A673 (cell line): ENCODE measurements at regions not wholly inside any gene's neighbourhood (a gene's known extent, or its start where the extent isn't known, plus 50 kb on each side); places are given as distances from the start of the nearest gene placed in this dataset.

Experiments used
- BruUV-seq: library from RNA; stranded (reverse); fragments of 400-500 nt; replicated peaks from 2 replicates; lab custom pipeline; 2021; lab: Mats Ljungman, UMichigan
- CTCF ChIA-PET: fragments of 300-600 bp; sonication (Branson Sonifier 250); formaldehyde crosslinking; loops from one replicate; lab custom pipeline; 2022; ENCODE audit warnings: antibody characterized with exemption; lab: Charles Lee
- POLR2A ChIA-PET: fragments of 300-600 bp; sonication (Branson Sonifier 250); formaldehyde crosslinking; loops from one replicate; lab custom pipeline; 2022; ENCODE audit warnings: antibody characterized with exemption; ENCODE audit not compliant: low non-redundant PET; lab: Charles Lee
- DNase-seq: peaks from one replicate; pipeline ENCODE4 v3.0.0-alpha.2; 2015; ENCODE audit warnings: low spot score
- H3K27ac ChIP-seq: fragments of 200-600 bp; sonication (generic); 2 replicates; pipeline ENCODE4 v1.5.1; 2016; ENCODE audit warnings: mixed run types, low read depth, mild to moderate bottlenecking, mixed read lengths, antibody characterized with exemption, low read length; ENCODE audit not compliant: poor library complexity, severe bottlenecking
- H3K27me3 ChIP-seq: fragments of 200-600 bp; sonication (generic); replicated peaks from 2 replicates; pipeline ENCODE4 v1.6.1; 2017; ENCODE audit warnings: mixed run types, low read depth, mild to moderate bottlenecking, mixed read lengths, antibody characterized with exemption, low read length; ENCODE audit not compliant: insufficient read depth, poor library complexity
- H3K36me3 ChIP-seq: fragments of 200-600 bp; sonication (generic); 2 replicates; pipeline ENCODE4 v1.6.1; 2016; ENCODE audit warnings: mixed run types, mild to moderate bottlenecking, mixed read lengths, antibody characterized with exemption, low read length; ENCODE audit not compliant: insufficient read depth, poor library complexity, severe bottlenecking
- H3K4me1 ChIP-seq: fragments of 200-600 bp; sonication (generic); 2 replicates; pipeline ENCODE4 v1.6.1; 2017; ENCODE audit warnings: mixed run types, mild to moderate bottlenecking, mixed read lengths, antibody characterized with exemption, low read length; ENCODE audit not compliant: insufficient read depth, poor library complexity, severe bottlenecking
- H3K4me3 ChIP-seq: fragments of 200-600 bp; sonication (generic); 2 replicates; pipeline ENCODE4 v1.5.1; 2016; ENCODE audit warnings: low read depth, mixed run types, mild to moderate bottlenecking, mixed read lengths, low read length; ENCODE audit not compliant: poor library complexity, severe bottlenecking
- H3K9me3 ChIP-seq: fragments of 200-600 bp; sonication (generic); 2 replicates; pipeline ENCODE4 v1.6.1; 2016; ENCODE audit warnings: mixed run types, low read depth, mild to moderate bottlenecking, mixed read lengths, antibody characterized with exemption, low read length; ENCODE audit not compliant: poor library complexity, severe bottlenecking
- EZH2 ChIP-seq: fragments of 200-600 bp; sonication (generic); IDR thresholded peaks from 2 replicates; pipeline ENCODE4 v1.6.1; 2017; ENCODE audit warnings: borderline replicate concordance, low read depth, mild to moderate bottlenecking, mixed read lengths, antibody characterized with exemption, low read length; ENCODE audit not compliant: poor library complexity, severe bottlenecking
- intact Hi-C: fragments of 100-400 bp; cut with micrococcal nuclease; formaldehyde crosslinking; loops from one replicate; pipeline ENCODE4 v1.10.0; 2022; ENCODE audit not compliant: unreplicated experiment
- TF ChIP-seq, protein P1 (sequence below): fragments of 300-800, 200-600 bp; sonication (generic); conservative IDR thresholded peaks from 2 replicates; pipeline ENCODE4 v1.5.1; 2017; ENCODE audit warnings: low read depth, mild to moderate bottlenecking, antibody characterized with exemption, low read length, moderate library complexity, mixed read lengths

DNA sequence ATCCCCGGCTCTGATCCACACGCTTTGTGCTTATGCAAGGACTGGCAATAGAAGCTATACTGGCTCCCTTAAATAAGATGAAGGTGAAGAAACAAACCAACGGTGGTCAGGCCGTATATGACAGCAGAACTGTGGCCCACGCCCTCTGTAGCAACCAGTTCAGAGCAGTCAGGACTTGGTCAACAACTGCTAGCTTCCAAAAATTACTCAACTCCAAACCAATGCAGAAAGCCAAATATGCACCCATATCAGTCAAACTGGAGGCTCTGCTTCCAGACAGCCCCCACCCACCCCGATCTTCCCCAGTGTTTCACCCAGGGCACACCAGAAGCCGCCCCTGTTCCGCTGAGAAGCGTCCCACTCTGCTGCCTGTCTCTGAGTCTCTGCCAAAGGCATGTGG is 222.3 kb upstream of the MGMT start:
- Histone ChIP-seq H3K4me1 (no peaks in the 10 kb centered on the region), H3K36me3 (no peaks in the 10 kb centered on the region), H3K27me3 (no peaks in the 10 kb centered on the region), H3K4me3 (no peak overlapping the region), H3K9me3 (no peaks in the 10 kb centered on the region), H3K27ac (no peak overlapping the region)
- POLR2A ChIA-PET, result no interaction called here
- DNase-seq, result no peak
- intact Hi-C loops, result no loop called here
- CTCF ChIA-PET, result no interaction called here
- no TSS peak for BruUV-seq
- TF ChIP-seq, protein P1, sequence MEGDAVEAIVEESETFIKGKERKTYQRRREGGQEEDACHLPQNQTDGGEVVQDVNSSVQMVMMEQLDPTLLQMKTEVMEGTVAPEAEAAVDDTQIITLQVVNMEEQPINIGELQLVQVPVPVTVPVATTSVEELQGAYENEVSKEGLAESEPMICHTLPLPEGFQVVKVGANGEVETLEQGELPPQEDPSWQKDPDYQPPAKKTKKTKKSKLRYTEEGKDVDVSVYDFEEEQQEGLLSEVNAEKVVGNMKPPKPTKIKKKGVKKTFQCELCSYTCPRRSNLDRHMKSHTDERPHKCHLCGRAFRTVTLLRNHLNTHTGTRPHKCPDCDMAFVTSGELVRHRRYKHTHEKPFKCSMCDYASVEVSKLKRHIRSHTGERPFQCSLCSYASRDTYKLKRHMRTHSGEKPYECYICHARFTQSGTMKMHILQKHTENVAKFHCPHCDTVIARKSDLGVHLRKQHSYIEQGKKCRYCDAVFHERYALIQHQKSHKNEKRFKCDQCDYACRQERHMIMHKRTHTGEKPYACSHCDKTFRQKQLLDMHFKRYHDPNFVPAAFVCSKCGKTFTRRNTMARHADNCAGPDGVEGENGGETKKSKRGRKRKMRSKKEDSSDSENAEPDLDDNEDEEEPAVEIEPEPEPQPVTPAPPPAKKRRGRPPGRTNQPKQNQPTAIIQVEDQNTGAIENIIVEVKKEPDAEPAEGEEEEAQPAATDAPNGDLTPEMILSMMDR, result no peak
- TF ChIP-seq EZH2, result no peak

DNA sequence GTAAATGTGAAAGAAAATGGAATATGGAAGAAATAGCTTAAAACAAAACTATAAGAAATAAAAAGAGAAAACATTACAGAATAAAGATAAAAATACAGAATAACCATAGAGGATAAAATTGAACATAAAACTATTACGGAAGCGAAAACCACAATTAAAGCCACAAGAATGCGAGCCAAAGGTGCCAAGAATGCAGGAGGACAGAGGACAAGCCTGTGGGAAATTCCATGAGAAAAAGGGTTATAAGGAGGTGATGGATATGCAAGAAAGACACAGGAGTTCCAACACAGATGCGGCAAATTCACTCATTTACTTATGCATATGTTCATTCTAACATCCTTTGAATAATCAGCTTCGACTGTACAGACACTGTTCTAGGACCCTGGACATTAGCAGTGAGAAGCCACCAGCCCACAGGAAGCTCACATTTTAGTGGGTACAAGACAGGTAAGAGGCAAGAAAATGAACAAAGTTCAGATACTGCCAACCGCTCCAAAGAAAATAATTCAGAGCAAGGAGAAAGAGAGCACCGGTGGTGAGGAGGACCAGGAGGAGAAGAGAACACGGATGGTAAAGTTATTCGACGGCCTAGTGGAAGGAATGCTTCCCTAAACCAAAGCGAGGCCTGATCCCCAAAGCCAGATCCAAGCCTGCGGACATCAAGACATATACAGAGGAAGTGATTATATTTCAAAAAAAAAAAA is 213.7 kb upstream of the MGMT start:
- intact Hi-C loops, result no loop called here
- CTCF ChIA-PET, result no interaction called here
- Histone ChIP-seq H3K27me3 (no peaks in the 10 kb centered on the region), H3K9me3 (no peaks in the 10 kb centered on the region), H3K36me3 (no peaks in the 10 kb centered on the region), H3K27ac (no peak overlapping the region), H3K4me3 (no peak overlapping the region), H3K4me1 (peaks cover 3% of the 10 kb centered on the region)
- POLR2A ChIA-PET, result no interaction called here
- no TSS peak for BruUV-seq
- DNase-seq, result no peak
- TF ChIP-seq, protein P1, result no peak
- no peak for TF ChIP-seq EZH2

GRCh38 chr10:129253865-129254179 is 213.2 kb upstream of the MGMT start:
- Histone ChIP-seq H3K27me3 (no peaks in the 10 kb centered on the region), H3K4me1 (peaks cover 8% of the 10 kb centered on the region), H3K36me3 (no peaks in the 10 kb centered on the region), H3K27ac (no peak overlapping the region), H3K4me3 (no peak overlapping the region), H3K9me3 (no peaks in the 10 kb centered on the region)
- ChIA-PET CTCF (no interaction called here), POLR2A (no interaction called here)
- TF ChIP-seq, protein P1, result no peak
- no peak for TF ChIP-seq EZH2
- intact Hi-C loops, result no loop called here
- no TSS peak for BruUV-seq
- no peak for DNase-seq
